H9 (cell line): ENCODE measurements at regions not wholly inside any gene's neighbourhood (a gene's known extent, or its start where the extent isn't known, plus 50 kb on each side); places are given as distances from the start of the nearest gene placed in this dataset.

ENCODE experiments used
- DNase-seq: peaks from one replicate; pipeline ENCODE4 v3.0.0-alpha.2; 2017
- H2AFZ ChIP-seq: one replicate; pipeline ENCODE4 v1.6.1; 2013; ENCODE audit warnings: mild to moderate bottlenecking, low read length, control low read depth, moderate library complexity
- H2AK5ac ChIP-seq: 2 replicates; pipeline ENCODE4 v1.6.1; 2013; ENCODE audit warnings: low read length, control low read depth, mixed read lengths; ENCODE audit not compliant: insufficient read length
- H2BK120ac ChIP-seq: one replicate; pipeline ENCODE4 v1.6.1; 2013; ENCODE audit warnings: low read depth, mild to moderate bottlenecking, low read length, control low read depth, inconsistent platforms; ENCODE audit not compliant: poor library complexity, severe bottlenecking
- H2BK12ac ChIP-seq: 2 replicates; pipeline ENCODE4 v1.6.1; 2013; ENCODE audit warnings: low read length, control low read depth, mixed read lengths, low read depth; ENCODE audit not compliant: insufficient read length
- H2BK15ac ChIP-seq: 2 replicates; pipeline ENCODE4 v1.6.1; 2013; ENCODE audit warnings: low read depth, low read length, control low read depth
- H2BK20ac ChIP-seq: one replicate; pipeline ENCODE4 v1.6.1; 2013; ENCODE audit warnings: low read depth, mild to moderate bottlenecking, low read length, control low read depth, inconsistent platforms; ENCODE audit not compliant: poor library complexity, severe bottlenecking
- H2BK5ac ChIP-seq: 2 replicates; pipeline ENCODE4 v1.6.1; 2013; ENCODE audit warnings: low read length, control low read depth, mixed read lengths; ENCODE audit not compliant: insufficient read length
- H3K14ac ChIP-seq: 2 replicates; pipeline ENCODE4 v1.6.1; 2013; ENCODE audit warnings: low read length, control low read depth; ENCODE audit not compliant: insufficient read depth
- H3K18ac ChIP-seq: 2 replicates; pipeline ENCODE4 v1.6.1; 2013; ENCODE audit warnings: low read depth, mild to moderate bottlenecking, mixed read lengths, low read length, control low read depth; ENCODE audit not compliant: insufficient read length
- H3K23ac ChIP-seq: 2 replicates; pipeline ENCODE4 v1.6.1; 2013; ENCODE audit warnings: low read length, control low read depth, mixed read lengths, low read depth; ENCODE audit not compliant: insufficient read length
- H3K23me2 ChIP-seq: 2 replicates; pipeline ENCODE4 v1.6.1; 2013; ENCODE audit warnings: low read depth, mild to moderate bottlenecking, mixed read lengths, low read length, control low read depth; ENCODE audit not compliant: insufficient read length, poor library complexity, severe bottlenecking
- H3K27ac ChIP-seq: 2 replicates; pipeline ENCODE4 v1.5.1; 2013; ENCODE audit warnings: low read length, control low read depth, mixed read lengths, low read depth; ENCODE audit not compliant: insufficient read length
- H3K27me3 ChIP-seq: 2 replicates; pipeline ENCODE4 v1.6.1; 2013; ENCODE audit warnings: low read length, control low read depth, inconsistent platforms; ENCODE audit not compliant: insufficient read depth
- H3K4ac ChIP-seq: 2 replicates; pipeline ENCODE4 v1.6.1; 2013; ENCODE audit warnings: low read depth, mild to moderate bottlenecking, control low read depth, inconsistent platforms, low read length, moderate library complexity
- H3K4me1 ChIP-seq: 2 replicates; pipeline ENCODE4 v1.6.1; 2013; ENCODE audit warnings: low read length, control low read depth, inconsistent platforms; ENCODE audit not compliant: insufficient read depth
- H3K4me2 ChIP-seq: 2 replicates; pipeline ENCODE4 v1.6.1; 2013; ENCODE audit warnings: low read length, control low read depth, mixed read lengths; ENCODE audit not compliant: insufficient read length, insufficient read depth
- H3K56ac ChIP-seq: 2 replicates; pipeline ENCODE4 v1.6.1; 2013; ENCODE audit warnings: low read depth, mild to moderate bottlenecking, mixed read lengths, low read length, control low read depth; ENCODE audit not compliant: insufficient read length
- H3K79me1 ChIP-seq: 2 replicates; pipeline ENCODE4 v1.6.1; 2013; ENCODE audit warnings: low read depth, mild to moderate bottlenecking, moderate library complexity, low read length, control low read depth, inconsistent platforms; ENCODE audit not compliant: insufficient read depth, poor library complexity, severe bottlenecking
- H3K79me2 ChIP-seq: 2 replicates; pipeline ENCODE4 v1.6.1; 2013; ENCODE audit warnings: low read length, control low read depth, inconsistent platforms; ENCODE audit not compliant: insufficient read depth
- H3K9ac ChIP-seq: 2 replicates; pipeline ENCODE4 v1.6.1; 2013; ENCODE audit warnings: low read length, control low read depth, mixed read lengths; ENCODE audit not compliant: insufficient read length; ENCODE audit errors: extremely low read depth
- H3K9me3 ChIP-seq: one replicate; pipeline ENCODE4 v1.6.1; 2013; ENCODE audit warnings: low read depth, low read length, inconsistent platforms; ENCODE audit not compliant: control insufficient read depth
- H3T11ph ChIP-seq: one replicate; pipeline ENCODE4 v1.6.1; 2013; ENCODE audit warnings: mild to moderate bottlenecking, low read length, control low read depth, inconsistent platforms
- H4K20me1 ChIP-seq: one replicate; pipeline ENCODE4 v1.6.1; 2013; ENCODE audit not compliant: control insufficient read depth, insufficient read length, insufficient read depth
- H4K5ac ChIP-seq: 2 replicates; pipeline ENCODE4 v1.6.1; 2013; ENCODE audit warnings: low read depth, mild to moderate bottlenecking, mixed read lengths, low read length, control low read depth; ENCODE audit not compliant: insufficient read length
- H4K8ac ChIP-seq: replicated peaks from 2 replicates; pipeline ENCODE4 v1.6.1; 2013; ENCODE audit warnings: low read length, control low read depth, mixed read lengths, low read depth; ENCODE audit not compliant: insufficient read length
- H4K91ac ChIP-seq: 2 replicates; pipeline ENCODE4 v1.6.1; 2013; ENCODE audit warnings: low read depth, mild to moderate bottlenecking, moderate library complexity, mixed read lengths, low read length, control low read depth; ENCODE audit not compliant: insufficient read length
- H3K27ac Mint-ChIP-seq, 3 experiments: 2 replicates in 2 of 3; 3 replicates in 1 of 3; pipeline ENCODE4 v1.8.0; 2020 to 2021; ENCODE audit warnings: mixed read lengths in 3 of 3, mild to moderate bottlenecking in 1 of 3, moderate library complexity in 1 of 3
- H3K27me3 Mint-ChIP-seq: 2 replicates; pipeline ENCODE4 v1.8.0; 2021; ENCODE audit warnings: low read depth, mild to moderate bottlenecking, moderate library complexity, mixed read lengths
- H3K36me3 Mint-ChIP-seq, 3 experiments: 2 replicates in 2 of 3; 3 replicates in 1 of 3; pipeline ENCODE4 v1.8.0; 2020 to 2021; ENCODE audit warnings: low read depth in 3 of 3, mixed read lengths in 3 of 3; ENCODE audit not compliant: insufficient read depth in 1 of 3
- H3K4me1 Mint-ChIP-seq, 2 experiments: 2 replicates each; pipeline ENCODE4 v1.8.0; 2020; ENCODE audit warnings: mixed read lengths in 2 of 2
- H3K4me3 Mint-ChIP-seq, 2 experiments: 2 replicates in 1 of 2; 3 replicates in 1 of 2; pipeline ENCODE4 v1.8.0; 2020 to 2021; ENCODE audit warnings: mild to moderate bottlenecking in 2 of 2, mixed read lengths in 2 of 2, moderate library complexity in 1 of 2
- H3K9me3 Mint-ChIP-seq, 2 experiments: 2 replicates in 1 of 2; 3 replicates in 1 of 2; pipeline ENCODE4 v1.8.0; 2020; ENCODE audit warnings: mild to moderate bottlenecking in 2 of 2, mixed read lengths in 2 of 2, moderate library complexity in 1 of 2
- WGBS: extraction: QIAGEN DNeasy Blood & Tissue Kit; methylation state at CpG from one replicate; pipeline ENCODE4 v1.1.7; 2013; ENCODE audit warnings: missing lambda C conversion rate, low lambda C conversion rate, mixed read lengths; ENCODE audit not compliant: insufficient read length; ENCODE audit errors: extremely low coverage; 5-methylcytosine and 5-hydroxymethylcytosine counted together
- TF ChIP-seq, protein P1 (sequence below): fragments of 200-600 bp; sonication (generic); conservative IDR thresholded peaks from 3 replicates; pipeline ENCODE4 v1.8.0; 2021; ENCODE audit warnings: antibody characterized with exemption, mild to moderate bottlenecking

DNA sequence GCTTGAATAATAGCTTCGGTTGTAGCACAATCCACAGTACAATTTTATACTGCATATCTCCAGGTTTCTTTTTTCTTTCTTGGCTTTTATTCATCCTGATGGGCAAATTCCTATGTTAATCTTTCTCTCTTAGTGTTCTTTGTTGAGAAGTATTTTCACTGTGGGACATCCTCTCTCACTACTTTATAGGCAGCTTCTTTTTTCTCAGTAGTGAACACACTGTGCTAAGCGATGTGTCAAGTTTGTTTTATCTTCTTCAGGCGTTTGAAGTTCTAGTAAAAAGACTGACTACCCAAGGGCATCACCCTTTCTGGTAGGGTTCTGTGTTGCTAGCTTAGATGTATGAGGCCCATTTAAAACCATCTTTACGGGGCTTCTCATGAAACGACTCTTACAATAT lies 182.1 kb downstream of the FAM170A start:
- Mint-ChIP-seq H3K27ac (no peak overlapping the region; a peak in 1 of 7 replicates), H3K27me3 (no peaks in the 10 kb centered on the region), H3K4me3 (no peak overlapping the region), H3K4me1 (peaks cover 11 to 15% of the 10 kb centered on the region in 2 experiments), H3K9me3 (peaks cover 8 to 9% of the 10 kb centered on the region in 2 experiments; a peak in 4 of 5 replicates), H3K36me3 (peaks cover 0 to 15% (median 0%) of the 10 kb centered on the region in 3 experiments; a peak in 2 of 7 replicates)
- Histone ChIP-seq H3K9me3 (no peaks in the 10 kb centered on the region), H3K27ac (no peak overlapping the region), H3K23ac (no peak overlapping the region), H3K14ac (no peak overlapping the region), H3K18ac (no peak overlapping the region), H3K56ac (no peak overlapping the region), H2BK5ac (no peak overlapping the region), H2AK5ac (no peak overlapping the region), H3K79me2 (no peaks in the 10 kb centered on the region), H4K91ac (no peak overlapping the region), H3K27me3 (no peaks in the 10 kb centered on the region), H4K20me1 (no peaks in the 10 kb centered on the region), H4K5ac (no peak overlapping the region), H3K4me1 (peaks cover 3% of the 10 kb centered on the region; the same call in 1 of the 2 replicates), H3K4ac (no peak overlapping the region), H3T11ph (no peak overlapping the region), H3K79me1 (no peaks in the 10 kb centered on the region), H3K4me2 (no peak overlapping the region), H2BK15ac (no peak overlapping the region), H2BK120ac (no peak overlapping the region), H2BK20ac (no peak overlapping the region), H3K23me2 (no peaks in the 10 kb centered on the region), H2BK12ac (no peak overlapping the region), H4K8ac (no peak overlapping the region), H3K9ac (no peak overlapping the region), H2AFZ (no peak overlapping the region)
- DNase-seq, result no peak
- no CpG with 5 or more reads among the region's 5 CpGs for WGBS
- TF ChIP-seq, protein P1, sequence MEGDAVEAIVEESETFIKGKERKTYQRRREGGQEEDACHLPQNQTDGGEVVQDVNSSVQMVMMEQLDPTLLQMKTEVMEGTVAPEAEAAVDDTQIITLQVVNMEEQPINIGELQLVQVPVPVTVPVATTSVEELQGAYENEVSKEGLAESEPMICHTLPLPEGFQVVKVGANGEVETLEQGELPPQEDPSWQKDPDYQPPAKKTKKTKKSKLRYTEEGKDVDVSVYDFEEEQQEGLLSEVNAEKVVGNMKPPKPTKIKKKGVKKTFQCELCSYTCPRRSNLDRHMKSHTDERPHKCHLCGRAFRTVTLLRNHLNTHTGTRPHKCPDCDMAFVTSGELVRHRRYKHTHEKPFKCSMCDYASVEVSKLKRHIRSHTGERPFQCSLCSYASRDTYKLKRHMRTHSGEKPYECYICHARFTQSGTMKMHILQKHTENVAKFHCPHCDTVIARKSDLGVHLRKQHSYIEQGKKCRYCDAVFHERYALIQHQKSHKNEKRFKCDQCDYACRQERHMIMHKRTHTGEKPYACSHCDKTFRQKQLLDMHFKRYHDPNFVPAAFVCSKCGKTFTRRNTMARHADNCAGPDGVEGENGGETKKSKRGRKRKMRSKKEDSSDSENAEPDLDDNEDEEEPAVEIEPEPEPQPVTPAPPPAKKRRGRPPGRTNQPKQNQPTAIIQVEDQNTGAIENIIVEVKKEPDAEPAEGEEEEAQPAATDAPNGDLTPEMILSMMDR, result no peak
